GM19025 (cell line): ENCODE measurements at regions not wholly inside any gene's neighbourhood (a gene's known extent, or its start where the extent isn't known, plus 50 kb on each side); places are given as distances from the start of the nearest gene placed in this dataset.
"Not testable (repeated sequence)": the region's sequence is repeated elsewhere in the genome, so short reads cannot be mapped to it uniquely, and the experiment has no call there.

Experiments
- ATAC-seq: cut with Tn5 transposase; IDR thresholded peaks from one replicate; pipeline ENCODE4 v1.9.1; 2021; ENCODE audit warnings: mild to moderate bottlenecking, low read depth, moderate library complexity; ENCODE audit not compliant: unreplicated experiment

GRCh38 chr6:8181951-8182845 lies 79.8 kb upstream of the EEF1E1 start:
- no peak for ATAC-seq

- no peak for ATAC-seq
Measured at GRCh38 chr6:8181160-8181881, 79.0 kb upstream of the EEF1E1 start.

- no peak for ATAC-seq
Measured at GRCh38 chr6:8180327-8181159, 78.2 kb upstream of the EEF1E1 start.

GRCh38 chr6:8177721-8178120 lies 75.4 kb upstream of the EEF1E1 start:
- no peak for ATAC-seq

GRCh38 chr6:8175046-8175777 lies 72.9 kb upstream of the EEF1E1 start:
- ATAC-seq = no peak

- ATAC-seq = no peak
Measured at GRCh38 chr6:8174571-8174970, 72.2 kb upstream of the EEF1E1 start.

- no peak for ATAC-seq
Measured at GRCh38 chr6:8172530-8172929, 70.2 kb upstream of the EEF1E1 start.

GRCh38 chr6:8170754-8171153 lies 68.4 kb upstream of the EEF1E1 start:
- no peak for ATAC-seq

GRCh38 chr6:8170245-8170644 lies 67.9 kb upstream of the EEF1E1 start:
- no peak for ATAC-seq

- ATAC-seq = no peak
Measured at GRCh38 chr6:8166156-8166555, 63.8 kb upstream of the EEF1E1 start.

GRCh38 chr6:8165008-8165407 lies 62.7 kb upstream of the EEF1E1 start:
- ATAC-seq = not testable (repeated sequence)

- not testable (repeated sequence) for ATAC-seq
Measured at GRCh38 chr6:8164281-8164680, 61.9 kb upstream of the EEF1E1 start.

- no peak for ATAC-seq
Measured at GRCh38 chr6:8159966-8160365, 57.6 kb upstream of the EEF1E1 start.

GRCh38 chr6:8157839-8158238 lies 55.5 kb upstream of the EEF1E1 start:
- no peak for ATAC-seq

GRCh38 chr6:8155259-8156012 lies 53.1 kb upstream of the EEF1E1 start:
- ATAC-seq = no peak
